Immature natural killer cell (primary cell): ENCODE measurements at regions not wholly inside any gene's neighbourhood (a gene's known extent, or its start where the extent isn't known, plus 50 kb on each side); places are given as distances from the start of the nearest gene placed in this dataset.

ENCODE experiments used
- DNase-seq, 3 donors: peaks; one replicate each; pipeline ENCODE4 v3.0.0; 2022; ENCODE audit warnings: mixed read lengths in 1 of 3
- H3K27ac Mint-ChIP-seq, 6 donors: one replicate each; pipeline ENCODE4 v1.8.0; 2020; ENCODE audit warnings: mixed read lengths in 6 of 6, mild to moderate bottlenecking in 5 of 6, inconsistent platforms in 4 of 6, moderate library complexity in 3 of 6
- H3K27me3 Mint-ChIP-seq, 3 donors: one replicate each; pipeline ENCODE4 v1.8.0; 2020 to 2021; ENCODE audit warnings: low read depth in 3 of 3, mild to moderate bottlenecking in 3 of 3, mixed read lengths in 3 of 3, moderate library complexity in 3 of 3, inconsistent platforms in 1 of 3
- H3K36me3 Mint-ChIP-seq, 3 donors: one replicate each; pipeline ENCODE4 v1.8.0; 2020; ENCODE audit warnings: mixed read lengths in 3 of 3, inconsistent platforms in 2 of 3, mild to moderate bottlenecking in 2 of 3
- H3K4me1 Mint-ChIP-seq, 2 donors: one replicate each; pipeline ENCODE4 v1.8.0; 2020; ENCODE audit warnings: inconsistent platforms in 2 of 2, mild to moderate bottlenecking in 2 of 2, mixed read lengths in 2 of 2, moderate library complexity in 1 of 2
- H3K4me3 Mint-ChIP-seq, 5 donors: one replicate each; pipeline ENCODE4 v1.8.0; 2020; ENCODE audit warnings: mild to moderate bottlenecking in 5 of 5, mixed read lengths in 5 of 5, inconsistent platforms in 3 of 5, moderate library complexity in 3 of 5
- H3K9me3 Mint-ChIP-seq, 6 donors: one replicate each; pipeline ENCODE4 v1.8.0; 2020; ENCODE audit warnings: mild to moderate bottlenecking in 6 of 6, mixed read lengths in 6 of 6, inconsistent platforms in 4 of 6, moderate library complexity in 3 of 6

GRCh38 chr5:98248949-98249348 lies 524.5 kb upstream of the RGMB start:
- DNase-seq = no peak
- H3K36me3 Mint-ChIP-seq = peaks cover 0 to 2% (median 0%) of the 10 kb centered on the region in 3 donors
- no peaks in the 10 kb centered on the region for H3K27me3 Mint-ChIP-seq
- H3K4me1 Mint-ChIP-seq = no peaks in the 10 kb centered on the region
- H3K27ac Mint-ChIP-seq = no peak overlapping the region
- H3K9me3 Mint-ChIP-seq = peaks cover 3 to 27% (median 12%) of the 10 kb centered on the region in 6 donors
- no peak overlapping the region for H3K4me3 Mint-ChIP-seq

GRCh38 chr5:98258939-98259338 lies 514.5 kb upstream of the RGMB start:
- no peak for DNase-seq
- no peaks in the 10 kb centered on the region for H3K36me3 Mint-ChIP-seq
- H3K27ac Mint-ChIP-seq = no peak overlapping the region
- no peak overlapping the region for H3K4me3 Mint-ChIP-seq
- H3K4me1 Mint-ChIP-seq = no peaks in the 10 kb centered on the region
- peaks cover 0 to 2% (median 0%) of the 10 kb centered on the region in 3 donors for H3K27me3 Mint-ChIP-seq
- H3K9me3 Mint-ChIP-seq = peaks cover 7 to 20% (median 14%) of the 10 kb centered on the region in 6 donors

DNA sequence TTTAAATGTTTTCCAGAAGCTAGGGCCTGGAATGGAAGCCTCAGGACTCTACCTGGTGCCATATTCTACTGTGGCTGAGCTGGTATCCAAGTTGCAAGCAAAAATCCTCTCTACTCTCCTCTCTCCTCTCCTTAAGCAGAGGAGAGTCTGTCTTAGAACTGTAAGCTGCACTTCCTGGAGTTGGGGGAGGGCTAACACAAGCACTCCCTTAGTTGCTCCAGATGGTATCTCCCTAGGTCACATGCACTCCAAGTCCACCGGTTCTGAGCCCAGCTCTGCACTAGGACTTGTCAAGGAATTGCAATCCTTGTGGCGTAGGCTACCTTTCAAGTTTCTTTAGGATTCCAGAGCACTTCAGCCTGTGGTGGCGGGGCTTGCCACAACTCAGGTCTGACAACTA lies 513.9 kb upstream of the RGMB start:
- Mint-ChIP-seq H3K27me3 (peaks cover 0 to 2% (median 0%) of the 10 kb centered on the region in 3 donors), H3K4me1 (no peaks in the 10 kb centered on the region), H3K36me3 (no peaks in the 10 kb centered on the region), H3K27ac (no peak overlapping the region), H3K9me3 (peaks cover 7 to 22% (median 16%) of the 10 kb centered on the region in 6 donors), H3K4me3 (no peak overlapping the region)
- DNase-seq = no peak

- Mint-ChIP-seq H3K4me1 (no peaks in the 10 kb centered on the region), H3K27ac (no peak overlapping the region), H3K36me3 (no peaks in the 10 kb centered on the region), H3K9me3 (peaks cover 9 to 27% (median 19%) of the 10 kb centered on the region in 6 donors), H3K27me3 (no peaks in the 10 kb centered on the region), H3K4me3 (no peak overlapping the region)
- no peak for DNase-seq
These were observed 510.4 kb upstream of the RGMB start for GRCh38 chr5:98263084-98263483.

- no peaks in the 10 kb centered on the region for H3K27me3 Mint-ChIP-seq
- H3K36me3 Mint-ChIP-seq = no peaks in the 10 kb centered on the region
- DNase-seq = no peak
- no peak overlapping the region for H3K27ac Mint-ChIP-seq
- H3K4me1 Mint-ChIP-seq = no peaks in the 10 kb centered on the region
- peaks cover 10 to 28% (median 16%) of the 10 kb centered on the region in 6 donors for H3K9me3 Mint-ChIP-seq
- no peak overlapping the region for H3K4me3 Mint-ChIP-seq
These were observed 505.2 kb upstream of the RGMB start for GRCh38 chr5:98268162-98268860.

GRCh38 chr5:98275980-98276379 lies 497.5 kb upstream of the RGMB start:
- no peak overlapping the region for H3K4me3 Mint-ChIP-seq
- no peak overlapping the region for H3K27ac Mint-ChIP-seq
- H3K9me3 Mint-ChIP-seq = peaks cover 4 to 29% (median 8%) of the 10 kb centered on the region in 6 donors
- no peak for DNase-seq
- H3K27me3 Mint-ChIP-seq = peaks cover 0 to 1% (median 0%) of the 10 kb centered on the region in 3 donors
- H3K36me3 Mint-ChIP-seq = no peaks in the 10 kb centered on the region
- H3K4me1 Mint-ChIP-seq = no peaks in the 10 kb centered on the region

GRCh38 chr5:98282521-98282920 lies 490.9 kb upstream of the RGMB start:
- H3K4me3 Mint-ChIP-seq = no peak overlapping the region
- H3K4me1 Mint-ChIP-seq = no peaks in the 10 kb centered on the region
- no peaks in the 10 kb centered on the region for H3K36me3 Mint-ChIP-seq
- peaks cover 0 to 1% (median 0%) of the 10 kb centered on the region in 3 donors for H3K27me3 Mint-ChIP-seq
- peaks cover 2 to 32% (median 8%) of the 10 kb centered on the region in 6 donors for H3K9me3 Mint-ChIP-seq
- no peak for DNase-seq
- H3K27ac Mint-ChIP-seq = no peak overlapping the region

- Mint-ChIP-seq H3K4me3 (no peak overlapping the region), H3K27me3 (peaks cover 0 to 1% (median 0%) of the 10 kb centered on the region in 3 donors), H3K4me1 (no peaks in the 10 kb centered on the region), H3K9me3 (peaks cover 0 to 10% (median 6%) of the 10 kb centered on the region in 6 donors), H3K27ac (no peak overlapping the region), H3K36me3 (no peaks in the 10 kb centered on the region)
- no peak for DNase-seq
These were observed 481.0 kb upstream of the RGMB start for GRCh38 chr5:98292496-98292895.

- peaks cover 0 to 25% (median 10%) of the 10 kb centered on the region in 6 donors for H3K9me3 Mint-ChIP-seq
- H3K4me3 Mint-ChIP-seq = no peak overlapping the region
- DNase-seq = no peak
- no peak overlapping the region for H3K27ac Mint-ChIP-seq
- H3K4me1 Mint-ChIP-seq = no peaks in the 10 kb centered on the region
- no peaks in the 10 kb centered on the region for H3K36me3 Mint-ChIP-seq
- H3K27me3 Mint-ChIP-seq = no peaks in the 10 kb centered on the region
These were observed 477.0 kb upstream of the RGMB start for GRCh38 chr5:98296426-98296825.

DNA sequence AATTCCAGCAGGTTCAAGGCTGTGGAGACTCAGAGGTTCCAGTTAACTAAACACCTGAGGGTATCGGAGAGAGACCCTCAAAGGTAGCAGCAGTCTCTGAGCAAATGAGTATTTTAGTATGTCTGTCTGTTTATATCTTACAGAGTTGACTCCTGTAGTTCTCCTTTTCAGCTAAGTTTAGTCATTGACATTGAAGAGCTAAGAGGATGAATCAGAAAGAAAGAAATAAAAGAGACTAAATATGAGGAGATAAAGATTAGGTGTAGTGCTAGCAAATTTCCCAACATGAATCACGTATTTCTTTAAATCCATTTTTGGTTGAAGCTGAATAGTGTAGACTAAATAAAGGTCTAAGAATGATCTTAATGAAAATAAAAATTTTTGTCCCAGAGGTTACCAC lies 474.0 kb upstream of the RGMB start:
- Mint-ChIP-seq H3K27ac (no peak overlapping the region), H3K9me3 (peaks cover 0 to 20% (median 5%) of the 10 kb centered on the region in 6 donors), H3K36me3 (no peaks in the 10 kb centered on the region), H3K27me3 (no peaks in the 10 kb centered on the region), H3K4me1 (no peaks in the 10 kb centered on the region), H3K4me3 (no peak overlapping the region)
- no peak for DNase-seq

GRCh38 chr5:98301547-98301946 lies 471.9 kb upstream of the RGMB start:
- Mint-ChIP-seq H3K9me3 (peaks cover 0 to 21% (median 6%) of the 10 kb centered on the region in 6 donors), H3K4me1 (no peaks in the 10 kb centered on the region), H3K27me3 (no peaks in the 10 kb centered on the region), H3K4me3 (no peak overlapping the region), H3K36me3 (no peaks in the 10 kb centered on the region), H3K27ac (no peak overlapping the region)
- DNase-seq = no peak

GRCh38 chr5:98307811-98308210 lies 465.7 kb upstream of the RGMB start:
- Mint-ChIP-seq H3K36me3 (no peaks in the 10 kb centered on the region), H3K9me3 (peaks cover 0 to 10% (median 5%) of the 10 kb centered on the region in 6 donors), H3K4me1 (no peaks in the 10 kb centered on the region), H3K27me3 (no peaks in the 10 kb centered on the region), H3K27ac (no peak overlapping the region), H3K4me3 (no peak overlapping the region)
- no peak for DNase-seq

DNA sequence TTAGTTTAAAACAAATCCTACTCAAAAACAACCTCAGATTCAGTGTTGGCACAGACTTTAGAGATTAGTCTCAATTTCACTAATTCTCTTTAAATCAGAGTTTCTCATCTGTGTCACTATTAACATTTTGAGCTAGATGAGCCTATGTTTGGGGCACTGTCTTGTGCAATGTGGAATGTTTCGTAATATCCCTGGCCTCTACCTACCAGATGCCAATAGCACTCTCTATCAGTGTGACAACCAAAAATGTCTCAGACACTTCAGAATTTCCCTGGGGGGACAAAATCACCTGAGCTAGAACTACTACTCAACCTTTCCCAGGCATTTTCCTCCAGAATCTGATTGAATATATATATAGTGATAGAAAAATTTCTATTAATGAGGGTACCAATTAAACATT lies 465.2 kb upstream of the RGMB start:
- Mint-ChIP-seq H3K4me1 (no peaks in the 10 kb centered on the region), H3K27ac (no peak overlapping the region), H3K27me3 (no peaks in the 10 kb centered on the region), H3K4me3 (no peak overlapping the region), H3K9me3 (peaks cover 0 to 10% (median 3%) of the 10 kb centered on the region in 6 donors), H3K36me3 (no peaks in the 10 kb centered on the region)
- DNase-seq = no peak

- H3K27me3 Mint-ChIP-seq = no peaks in the 10 kb centered on the region
- H3K4me1 Mint-ChIP-seq = no peaks in the 10 kb centered on the region
- H3K9me3 Mint-ChIP-seq = peaks cover 0 to 10% (median 2%) of the 10 kb centered on the region in 6 donors
- no peak overlapping the region for H3K27ac Mint-ChIP-seq
- H3K4me3 Mint-ChIP-seq = no peak overlapping the region
- DNase-seq = no peak
- H3K36me3 Mint-ChIP-seq = no peaks in the 10 kb centered on the region
These were observed 464.5 kb upstream of the RGMB start for GRCh38 chr5:98308960-98309359.
